Activated naive CD8-positive, alpha-beta T cell treated with anti-CD3 and anti-CD28 coated beads, Interleukin-2, amount 50 U/mL, for 24 hours (primary cell): ENCODE measurements at regions not wholly inside any gene's neighbourhood (a gene's known extent, or its start where the extent isn't known, plus 50 kb on each side); places are given as distances from the start of the nearest gene placed in this dataset.
"Not testable (repeated sequence)": the region's sequence is repeated elsewhere in the genome, so short reads cannot be mapped to it uniquely, and the experiment has no call there.

Experiments used
- ATAC-seq: fragments of 150-1000 bp; cut with Tn5 transposase; one replicate; pipeline ENCODE4 v1.10.0; 2021
- DNase-seq: peaks from one replicate; pipeline ENCODE4 v3.0.0; 2021
- H3K27ac Mint-ChIP-seq: one replicate; pipeline ENCODE4 v1.8.0; 2021; ENCODE audit warnings: mild to moderate bottlenecking, mixed read lengths
- H3K27me3 Mint-ChIP-seq: one replicate; pipeline ENCODE4 v1.8.0; 2021; ENCODE audit warnings: mixed read lengths
- H3K36me3 Mint-ChIP-seq: one replicate; pipeline ENCODE4 v1.8.0; 2021; ENCODE audit warnings: low read depth, mixed read lengths
- H3K4me1 Mint-ChIP-seq: one replicate; pipeline ENCODE4 v1.8.0; 2021; ENCODE audit warnings: mixed read lengths
- H3K4me3 Mint-ChIP-seq: one replicate; pipeline ENCODE4 v1.8.0; 2021; ENCODE audit warnings: mild to moderate bottlenecking, moderate library complexity, mixed read lengths
- H3K9me3 Mint-ChIP-seq: one replicate; pipeline ENCODE4 v1.8.0; 2021; ENCODE audit warnings: mixed read lengths

- peaks cover 4% of the 10 kb centered on the region for H3K9me3 Mint-ChIP-seq
- ATAC-seq (no peak), DNase-seq (no peak)
- H3K27ac Mint-ChIP-seq, result no peak overlapping the region
- no peaks in the 10 kb centered on the region for H3K36me3 Mint-ChIP-seq
- H3K4me1 Mint-ChIP-seq, result no peaks in the 10 kb centered on the region
- no peaks in the 10 kb centered on the region for H3K27me3 Mint-ChIP-seq
- H3K4me3 Mint-ChIP-seq, result no peak overlapping the region
These were observed 269.0 kb downstream of the COL12A1 start for GRCh38 chr6:74936886-74937285.

GRCh38 chr6:74932232-74932888, 273.5 kb downstream of the COL12A1 start:
- no peaks in the 10 kb centered on the region for H3K27me3 Mint-ChIP-seq
- H3K4me1 Mint-ChIP-seq, result no peaks in the 10 kb centered on the region
- H3K9me3 Mint-ChIP-seq, result peaks cover 4% of the 10 kb centered on the region
- no peak overlapping the region for H3K4me3 Mint-ChIP-seq
- H3K36me3 Mint-ChIP-seq, result no peaks in the 10 kb centered on the region
- ATAC-seq, result no peak
- DNase-seq, result no peak
- no peak overlapping the region for H3K27ac Mint-ChIP-seq

- H3K27ac Mint-ChIP-seq, result no peak overlapping the region
- DNase-seq, result no peak
- no peaks in the 10 kb centered on the region for H3K27me3 Mint-ChIP-seq
- no peak for ATAC-seq
- H3K4me3 Mint-ChIP-seq, result no peak overlapping the region
- H3K36me3 Mint-ChIP-seq, result no peaks in the 10 kb centered on the region
- no peaks in the 10 kb centered on the region for H3K4me1 Mint-ChIP-seq
- peaks cover 4% of the 10 kb centered on the region for H3K9me3 Mint-ChIP-seq
These were observed 274.3 kb downstream of the COL12A1 start for GRCh38 chr6:74931558-74931957.

- no peak for ATAC-seq
- no peak for DNase-seq
- H3K9me3 Mint-ChIP-seq, result no peaks in the 10 kb centered on the region
- H3K4me3 Mint-ChIP-seq, result no peak overlapping the region
- no peaks in the 10 kb centered on the region for H3K36me3 Mint-ChIP-seq
- no peaks in the 10 kb centered on the region for H3K27me3 Mint-ChIP-seq
- no peaks in the 10 kb centered on the region for H3K4me1 Mint-ChIP-seq
- H3K27ac Mint-ChIP-seq, result no peak overlapping the region
These were observed 277.6 kb downstream of the COL12A1 start for GRCh38 chr6:74928203-74928602.

- ATAC-seq, result no peak
- no peaks in the 10 kb centered on the region for H3K36me3 Mint-ChIP-seq
- no peaks in the 10 kb centered on the region for H3K4me1 Mint-ChIP-seq
These were observed 278.6 kb downstream of the COL12A1 start for GRCh38 chr6:74927299-74927698.

GRCh38 chr6:74925683-74926082, 280.2 kb downstream of the COL12A1 start:
- no peaks in the 10 kb centered on the region for H3K27me3 Mint-ChIP-seq
- ATAC-seq (no peak), DNase-seq (no peak)
- H3K4me3 Mint-ChIP-seq, result no peak overlapping the region
- no peaks in the 10 kb centered on the region for H3K36me3 Mint-ChIP-seq
- no peaks in the 10 kb centered on the region for H3K9me3 Mint-ChIP-seq
- no peaks in the 10 kb centered on the region for H3K4me1 Mint-ChIP-seq
- H3K27ac Mint-ChIP-seq, result no peak overlapping the region

More at GRCh38 chr6:74927299-74927698, 278.6 kb downstream of the COL12A1 start:
- H3K27ac Mint-ChIP-seq, result no peak overlapping the region
- no peaks in the 10 kb centered on the region for H3K27me3 Mint-ChIP-seq
- DNase-seq, result no peak
- no peak overlapping the region for H3K4me3 Mint-ChIP-seq
- H3K9me3 Mint-ChIP-seq, result no peaks in the 10 kb centered on the region

GRCh38 chr6:74914888-74915287, 291.0 kb downstream of the COL12A1 start:
- H3K27me3 Mint-ChIP-seq, result no peaks in the 10 kb centered on the region
- no peak overlapping the region for H3K4me3 Mint-ChIP-seq
- H3K9me3 Mint-ChIP-seq, result no peaks in the 10 kb centered on the region
- no peaks in the 10 kb centered on the region for H3K36me3 Mint-ChIP-seq
- no peak for ATAC-seq
- H3K27ac Mint-ChIP-seq, result no peak overlapping the region
- no peaks in the 10 kb centered on the region for H3K4me1 Mint-ChIP-seq
- DNase-seq, result no peak

- Mint-ChIP-seq H3K9me3 (no peaks in the 10 kb centered on the region), H3K4me1 (no peaks in the 10 kb centered on the region), H3K27me3 (no peaks in the 10 kb centered on the region), H3K27ac (no peak overlapping the region), H3K36me3 (no peaks in the 10 kb centered on the region), H3K4me3 (no peak overlapping the region)
- no peak for DNase-seq
- no peak for ATAC-seq
These were observed 293.6 kb downstream of the COL12A1 start for GRCh38 chr6:74912234-74912633.

- no peak overlapping the region for H3K4me3 Mint-ChIP-seq
- DNase-seq, result no peak
- H3K9me3 Mint-ChIP-seq, result peaks cover 25% of the 10 kb centered on the region
- no peaks in the 10 kb centered on the region for H3K36me3 Mint-ChIP-seq
- H3K4me1 Mint-ChIP-seq, result no peaks in the 10 kb centered on the region
- no peak overlapping the region for H3K27ac Mint-ChIP-seq
- H3K27me3 Mint-ChIP-seq, result no peaks in the 10 kb centered on the region
- no peak for ATAC-seq
These were observed 303.0 kb downstream of the COL12A1 start for GRCh38 chr6:74902846-74903245.

- no peaks in the 10 kb centered on the region for H3K27me3 Mint-ChIP-seq
- no peaks in the 10 kb centered on the region for H3K36me3 Mint-ChIP-seq
- no peak overlapping the region for H3K4me3 Mint-ChIP-seq
- ATAC-seq, result no peak
- no peaks in the 10 kb centered on the region for H3K4me1 Mint-ChIP-seq
- H3K9me3 Mint-ChIP-seq, result peaks cover 29% of the 10 kb centered on the region
- H3K27ac Mint-ChIP-seq, result no peak overlapping the region
- DNase-seq, result no peak
These were observed 303.8 kb downstream of the COL12A1 start for GRCh38 chr6:74902089-74902488.

- no peak overlapping the region for H3K4me3 Mint-ChIP-seq
- no peaks in the 10 kb centered on the region for H3K36me3 Mint-ChIP-seq
- no peak for DNase-seq
- H3K27me3 Mint-ChIP-seq, result no peaks in the 10 kb centered on the region
- ATAC-seq, result no peak
- H3K9me3 Mint-ChIP-seq, result peaks cover 25% of the 10 kb centered on the region
- no peaks in the 10 kb centered on the region for H3K4me1 Mint-ChIP-seq
- no peak overlapping the region for H3K27ac Mint-ChIP-seq
These were observed 304.3 kb downstream of the COL12A1 start for GRCh38 chr6:74901576-74901975.

- H3K4me3 Mint-ChIP-seq, result no peak overlapping the region
- DNase-seq (no peak), ATAC-seq (no peak)
- H3K9me3 Mint-ChIP-seq, result peaks cover 15% of the 10 kb centered on the region
- no peaks in the 10 kb centered on the region for H3K36me3 Mint-ChIP-seq
- no peaks in the 10 kb centered on the region for H3K4me1 Mint-ChIP-seq
- H3K27me3 Mint-ChIP-seq, result no peaks in the 10 kb centered on the region
- H3K27ac Mint-ChIP-seq, result no peak overlapping the region
These were observed 306.4 kb downstream of the COL12A1 start for GRCh38 chr6:74899416-74899815.

- Mint-ChIP-seq H3K36me3 (no peaks in the 10 kb centered on the region), H3K27ac (no peak overlapping the region), H3K27me3 (no peaks in the 10 kb centered on the region), H3K9me3 (peaks cover 4% of the 10 kb centered on the region), H3K4me1 (no peaks in the 10 kb centered on the region), H3K4me3 (no peak overlapping the region)
- ATAC-seq (no peak), DNase-seq (no peak)
These were observed 313.8 kb downstream of the COL12A1 start for GRCh38 chr6:74892091-74892490.

- H3K4me3 Mint-ChIP-seq, result no peak overlapping the region
- no peak for DNase-seq
- H3K27me3 Mint-ChIP-seq, result no peaks in the 10 kb centered on the region
- ATAC-seq, result no peak
- no peak overlapping the region for H3K27ac Mint-ChIP-seq
- H3K4me1 Mint-ChIP-seq, result no peaks in the 10 kb centered on the region
- peaks cover 4% of the 10 kb centered on the region for H3K9me3 Mint-ChIP-seq
- no peaks in the 10 kb centered on the region for H3K36me3 Mint-ChIP-seq
These were observed 314.5 kb downstream of the COL12A1 start for GRCh38 chr6:74891349-74891831.

GRCh38 chr6:74889635-74890034, 316.2 kb downstream of the COL12A1 start:
- Mint-ChIP-seq H3K9me3 (peaks cover 4% of the 10 kb centered on the region), H3K4me1 (no peaks in the 10 kb centered on the region), H3K27me3 (no peaks in the 10 kb centered on the region), H3K4me3 (no peak overlapping the region), H3K27ac (no peak overlapping the region), H3K36me3 (no peaks in the 10 kb centered on the region)
- ATAC-seq, result no peak
- no peak for DNase-seq

- H3K27ac Mint-ChIP-seq, H3K4me3 Mint-ChIP-seq, H3K9me3 Mint-ChIP-seq, H3K4me1 Mint-ChIP-seq, ATAC-seq, DNase-seq, H3K36me3 Mint-ChIP-seq, H3K27me3 Mint-ChIP-seq: not testable (repeated sequence)
These were observed 317.1 kb downstream of the COL12A1 start for GRCh38 chr6:74888741-74889140.
